Dendritic cell treated with granulocyte-macrophage colony-stimulating factor and Interleukin-4, amounts not matched to agents 40 ng/mL and 50 ng/mL, for 4 days (primary cell): ENCODE measurements at regions not wholly inside any gene's neighbourhood (a gene's known extent, or its start where the extent isn't known, plus 50 kb on each side); places are given as distances from the start of the nearest gene placed in this dataset.

Experiments used
- H3K27ac Mint-ChIP-seq: one replicate; pipeline ENCODE4 v1.8.0; 2022; ENCODE audit warnings: mild to moderate bottlenecking, mixed read lengths
- H3K27me3 Mint-ChIP-seq: one replicate; pipeline ENCODE4 v1.8.0; 2022; ENCODE audit warnings: mild to moderate bottlenecking, mixed read lengths
- H3K36me3 Mint-ChIP-seq: one replicate; pipeline ENCODE4 v1.8.0; 2022; ENCODE audit warnings: low read depth, mixed read lengths
- H3K4me1 Mint-ChIP-seq: one replicate; pipeline ENCODE4 v1.8.0; 2022; ENCODE audit warnings: low read depth, mixed read lengths
- H3K4me3 Mint-ChIP-seq: one replicate; pipeline ENCODE4 v1.8.0; 2022; ENCODE audit warnings: mild to moderate bottlenecking, moderate library complexity, mixed read lengths
- H3K9me3 Mint-ChIP-seq: one replicate; pipeline ENCODE4 v1.8.0; 2022; ENCODE audit warnings: mixed read lengths
- intact Hi-C: fragments of 100-400 bp; cut with micrococcal nuclease; formaldehyde crosslinking; loops from one replicate; pipeline ENCODE4 v1.15.0; 2022

- intact Hi-C loops: no loop called here
- Mint-ChIP-seq H3K36me3 (no peaks in the 10 kb centered on the region), H3K27ac (no peak overlapping the region), H3K27me3 (peaks cover 16% of the 10 kb centered on the region), H3K4me1 (peaks cover 12% of the 10 kb centered on the region), H3K4me3 (no peak overlapping the region), H3K9me3 (no peaks in the 10 kb centered on the region)
These were observed 213.9 kb upstream of the UBASH3B start for GRCh38 chr11:122441666-122442035.

- Mint-ChIP-seq H3K27ac (no peak overlapping the region), H3K27me3 (peaks cover 16% of the 10 kb centered on the region), H3K4me3 (peak overlapping the region; percentile 54), H3K36me3 (no peaks in the 10 kb centered on the region), H3K4me1 (peaks cover 12% of the 10 kb centered on the region), H3K9me3 (no peaks in the 10 kb centered on the region)
- intact Hi-C loops: no loop called here
These were observed 214.5 kb upstream of the UBASH3B start for GRCh38 chr11:122440811-122441665.

DNA sequence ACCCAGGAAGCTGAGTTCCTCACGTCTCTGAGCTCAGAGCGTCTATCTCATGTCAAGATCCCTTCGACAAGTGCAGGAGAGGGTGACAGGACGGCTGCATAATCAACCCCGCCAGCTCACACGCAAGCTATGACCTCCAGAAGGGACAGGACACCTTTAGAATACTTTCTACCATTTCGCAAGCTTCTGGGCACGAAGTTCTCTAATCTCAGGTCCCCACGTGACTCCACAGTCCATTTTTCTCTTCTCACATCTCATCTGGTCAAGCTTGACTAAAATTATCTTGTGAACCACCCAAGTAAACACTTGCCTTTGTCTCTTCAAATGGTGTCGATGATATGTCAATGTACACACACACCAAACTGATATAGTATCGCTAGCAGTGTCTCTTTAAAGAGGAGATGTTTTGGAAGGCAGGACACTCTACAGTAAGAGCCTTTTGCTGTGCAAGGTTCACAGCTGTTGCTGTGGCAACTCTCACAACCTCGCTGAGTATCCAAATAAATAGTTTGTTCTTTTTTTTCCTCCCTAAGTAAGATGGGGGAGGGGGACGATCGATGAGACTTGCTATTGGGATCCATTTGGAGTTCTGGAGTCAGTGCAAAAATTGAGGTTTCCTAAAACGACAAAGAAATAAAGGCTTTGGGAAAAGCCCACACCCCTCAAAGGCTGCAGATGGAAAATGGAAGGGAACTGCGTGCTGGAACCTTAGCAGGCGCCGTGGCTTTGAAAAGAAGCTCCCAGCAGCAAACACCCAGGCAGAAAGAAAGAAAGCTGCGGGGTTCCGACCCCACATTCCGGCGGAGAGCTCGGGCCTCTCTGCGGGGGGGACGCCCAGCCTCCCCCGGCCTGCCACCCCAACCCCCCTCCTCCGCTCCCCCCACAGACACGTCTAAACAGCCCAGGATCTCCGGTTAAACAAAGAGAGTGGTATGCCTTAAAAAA is 215.4 kb upstream of the UBASH3B start:
- Mint-ChIP-seq H3K27me3 (peaks cover 16% of the 10 kb centered on the region), H3K9me3 (no peaks in the 10 kb centered on the region), H3K27ac (no peak overlapping the region), H3K4me1 (peaks cover 12% of the 10 kb centered on the region), H3K36me3 (no peaks in the 10 kb centered on the region), H3K4me3 (peak overlapping the region; percentile 54)
- intact Hi-C loops: no loop called here

DNA sequence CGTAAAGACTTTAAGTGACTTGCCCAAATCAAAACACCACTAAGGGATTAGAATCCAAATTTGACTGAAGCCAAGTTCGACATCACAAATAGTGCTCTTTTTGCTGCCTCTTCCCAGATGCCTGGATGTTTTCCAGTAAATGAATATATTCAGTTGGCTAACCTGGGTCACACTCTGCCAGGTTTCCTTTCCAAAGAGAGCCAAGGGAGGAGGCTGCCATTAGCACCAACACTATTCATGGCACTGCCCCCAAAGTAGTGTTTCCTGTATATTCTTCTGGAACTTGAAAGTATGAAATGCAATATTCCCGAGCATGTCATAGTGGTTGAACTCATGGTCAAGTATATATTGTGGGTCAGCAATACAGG is 219.3 kb upstream of the UBASH3B start:
- Mint-ChIP-seq H3K9me3 (no peaks in the 10 kb centered on the region), H3K27ac (no peak overlapping the region), H3K4me3 (no peak overlapping the region), H3K36me3 (no peaks in the 10 kb centered on the region), H3K4me1 (peaks cover 12% of the 10 kb centered on the region), H3K27me3 (peaks cover 16% of the 10 kb centered on the region)
- intact Hi-C loops: no loop called here

DNA sequence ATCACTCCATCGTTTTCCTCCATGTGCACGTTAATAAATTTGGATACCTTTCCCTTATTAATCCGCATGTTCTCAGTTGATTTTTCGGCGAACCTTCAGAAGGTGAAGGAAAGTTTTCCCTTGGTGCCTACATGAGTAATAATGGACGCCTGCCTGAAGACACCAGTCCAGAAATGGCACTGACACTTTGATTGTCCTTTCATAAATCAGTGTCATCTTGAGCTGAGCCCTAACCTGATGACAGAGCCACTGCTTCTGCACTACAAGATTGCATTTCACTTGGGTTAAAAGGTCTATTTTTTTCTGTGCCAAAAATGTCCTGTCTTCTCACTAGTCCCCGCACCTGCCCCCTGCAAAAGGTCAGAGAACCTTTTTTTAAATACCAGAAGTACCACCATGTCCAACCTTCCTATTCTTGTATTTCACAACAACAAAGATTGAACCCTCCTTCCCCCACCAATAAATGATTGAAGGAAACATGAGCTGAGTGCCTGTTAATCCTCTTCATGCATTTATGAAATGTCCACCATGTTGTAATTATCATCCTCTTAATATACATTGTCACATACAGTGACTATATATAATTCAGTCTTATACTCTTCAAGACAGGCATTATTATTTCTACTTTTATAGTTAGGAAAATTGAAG is 219.9 kb upstream of the UBASH3B start:
- intact Hi-C loops: no loop called here
- Mint-ChIP-seq H3K4me1 (peaks cover 10% of the 10 kb centered on the region), H3K27me3 (peaks cover 14% of the 10 kb centered on the region), H3K27ac (no peak overlapping the region), H3K36me3 (no peaks in the 10 kb centered on the region), H3K9me3 (no peaks in the 10 kb centered on the region), H3K4me3 (no peak overlapping the region)

DNA sequence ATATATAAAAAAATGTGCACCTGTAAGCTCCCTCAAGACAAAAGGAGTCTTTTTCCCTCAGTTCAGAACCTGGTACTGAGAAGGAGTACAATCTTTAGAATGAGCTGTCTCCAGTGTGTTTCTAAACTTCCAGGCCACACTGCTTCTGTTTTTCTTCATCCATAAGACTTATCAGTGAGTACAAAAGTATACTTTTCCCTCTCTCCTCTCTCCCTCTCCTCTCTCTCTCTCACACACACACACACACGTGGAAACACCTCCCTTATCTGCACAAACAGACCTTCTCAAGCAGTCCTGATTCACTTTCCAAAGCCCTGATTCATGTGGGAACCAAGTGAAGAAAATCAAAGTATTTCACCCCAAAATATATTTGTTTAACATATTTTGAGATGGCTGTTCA is 220.7 kb upstream of the UBASH3B start:
- H3K27me3 Mint-ChIP-seq: peaks cover 5% of the 10 kb centered on the region

DNA sequence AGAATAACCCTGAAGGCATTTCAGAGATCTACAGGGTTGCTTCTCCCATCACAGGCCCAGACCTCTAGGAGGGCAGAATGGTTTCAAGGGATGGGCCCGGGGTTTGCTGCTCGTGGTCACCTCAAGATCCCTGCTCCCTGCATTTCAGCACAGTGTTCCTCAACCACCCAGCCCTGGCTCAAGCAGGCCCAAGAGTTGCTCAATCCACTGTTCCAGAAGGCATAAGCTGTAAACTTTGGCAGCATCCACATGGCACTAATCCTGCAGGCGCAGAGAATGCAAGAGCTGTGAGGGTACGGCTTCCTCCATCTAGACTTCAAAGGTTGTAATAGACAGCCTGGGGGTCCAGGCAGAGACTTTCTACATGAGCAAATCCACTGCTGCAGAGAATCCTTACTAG is 225.0 kb upstream of the UBASH3B start:
- Mint-ChIP-seq H3K27ac (no peak overlapping the region), H3K4me1 (no peaks in the 10 kb centered on the region), H3K36me3 (no peaks in the 10 kb centered on the region), H3K27me3 (no peaks in the 10 kb centered on the region), H3K9me3 (no peaks in the 10 kb centered on the region), H3K4me3 (no peak overlapping the region)
- intact Hi-C loops: no loop called here

More for the DNA sequence above, 220.7 kb upstream of the UBASH3B start:
- peaks cover 1% of the 10 kb centered on the region for H3K4me1 Mint-ChIP-seq
- intact Hi-C loops: no loop called here
- H3K4me3 Mint-ChIP-seq: no peak overlapping the region
- no peak overlapping the region for H3K27ac Mint-ChIP-seq
- no peaks in the 10 kb centered on the region for H3K36me3 Mint-ChIP-seq
- no peaks in the 10 kb centered on the region for H3K9me3 Mint-ChIP-seq

DNA sequence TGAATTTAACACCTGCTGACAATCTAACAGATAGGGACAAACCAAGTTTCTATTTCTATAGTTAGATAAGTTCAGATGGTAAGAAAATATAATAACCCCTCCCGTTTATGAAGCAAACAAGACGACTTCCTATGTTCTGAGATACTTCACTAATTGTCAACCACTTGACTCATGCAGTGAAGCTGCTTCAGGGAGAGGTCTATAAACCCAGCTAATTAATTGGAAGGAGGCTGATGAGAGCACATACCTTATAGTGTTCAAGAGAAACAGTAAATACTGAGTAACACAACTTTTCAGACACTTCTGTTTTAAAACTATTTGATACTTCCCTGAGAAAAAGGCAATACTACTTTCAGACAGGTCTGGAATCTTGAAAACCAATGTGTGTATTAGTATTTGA is 229.4 kb upstream of the UBASH3B start:
- Mint-ChIP-seq H3K4me1 (no peaks in the 10 kb centered on the region), H3K4me3 (no peak overlapping the region), H3K36me3 (no peaks in the 10 kb centered on the region), H3K9me3 (no peaks in the 10 kb centered on the region), H3K27ac (no peak overlapping the region), H3K27me3 (no peaks in the 10 kb centered on the region)
- intact Hi-C loops: no loop called here

GRCh38 chr11:122424636-122425035 is 230.9 kb upstream of the UBASH3B start:
- H3K9me3 Mint-ChIP-seq: no peaks in the 10 kb centered on the region
- no peaks in the 10 kb centered on the region for H3K27me3 Mint-ChIP-seq
- no peak overlapping the region for H3K27ac Mint-ChIP-seq

GRCh38 chr11:122423886-122424285 is 231.6 kb upstream of the UBASH3B start:
- Mint-ChIP-seq H3K27ac (no peak overlapping the region), H3K4me1 (no peaks in the 10 kb centered on the region)

More at GRCh38 chr11:122424636-122425035, 230.9 kb upstream of the UBASH3B start:
- Mint-ChIP-seq H3K4me3 (no peak overlapping the region), H3K4me1 (no peaks in the 10 kb centered on the region), H3K36me3 (no peaks in the 10 kb centered on the region)
- intact Hi-C loops: no loop called here

GRCh38 chr11:122423273-122423672 is 232.2 kb upstream of the UBASH3B start:
- Mint-ChIP-seq H3K4me1 (no peaks in the 10 kb centered on the region), H3K4me3 (no peak overlapping the region), H3K27me3 (no peaks in the 10 kb centered on the region), H3K36me3 (no peaks in the 10 kb centered on the region), H3K9me3 (no peaks in the 10 kb centered on the region), H3K27ac (no peak overlapping the region)
- intact Hi-C loops: no loop called here

More at GRCh38 chr11:122423886-122424285, 231.6 kb upstream of the UBASH3B start:
- intact Hi-C loops: no loop called here
- Mint-ChIP-seq H3K36me3 (no peaks in the 10 kb centered on the region), H3K27me3 (no peaks in the 10 kb centered on the region), H3K9me3 (no peaks in the 10 kb centered on the region), H3K4me3 (no peak overlapping the region)

GRCh38 chr11:122422682-122423081 is 232.8 kb upstream of the UBASH3B start:
- Mint-ChIP-seq H3K27ac (no peak overlapping the region), H3K9me3 (no peaks in the 10 kb centered on the region), H3K27me3 (no peaks in the 10 kb centered on the region), H3K4me3 (no peak overlapping the region), H3K36me3 (no peaks in the 10 kb centered on the region), H3K4me1 (no peaks in the 10 kb centered on the region)
- intact Hi-C loops: no loop called here

DNA sequence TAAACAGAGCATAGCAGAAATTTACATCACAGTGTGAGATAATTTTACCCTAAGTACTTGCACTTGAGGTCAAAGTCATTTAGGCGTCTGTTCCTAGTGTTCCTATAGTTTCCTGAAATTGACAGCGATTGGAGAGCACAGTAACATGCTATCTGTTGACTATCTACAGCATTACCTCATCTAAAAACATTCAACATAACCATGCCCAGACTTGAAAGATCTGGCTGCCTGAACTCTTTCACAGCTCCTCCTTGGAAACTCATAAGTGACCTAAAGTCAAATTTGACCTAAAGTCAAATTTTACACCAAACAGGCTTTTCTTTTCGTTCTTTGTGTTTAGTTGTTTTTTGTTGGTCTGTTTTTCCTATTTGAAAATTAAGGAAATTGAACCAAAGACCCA is 233.8 kb upstream of the UBASH3B start:
- intact Hi-C loops: no loop called here
- no peak overlapping the region for H3K27ac Mint-ChIP-seq
- no peaks in the 10 kb centered on the region for H3K27me3 Mint-ChIP-seq
- no peaks in the 10 kb centered on the region for H3K36me3 Mint-ChIP-seq
- no peak overlapping the region for H3K4me3 Mint-ChIP-seq
- H3K9me3 Mint-ChIP-seq: no peaks in the 10 kb centered on the region
- no peaks in the 10 kb centered on the region for H3K4me1 Mint-ChIP-seq

DNA sequence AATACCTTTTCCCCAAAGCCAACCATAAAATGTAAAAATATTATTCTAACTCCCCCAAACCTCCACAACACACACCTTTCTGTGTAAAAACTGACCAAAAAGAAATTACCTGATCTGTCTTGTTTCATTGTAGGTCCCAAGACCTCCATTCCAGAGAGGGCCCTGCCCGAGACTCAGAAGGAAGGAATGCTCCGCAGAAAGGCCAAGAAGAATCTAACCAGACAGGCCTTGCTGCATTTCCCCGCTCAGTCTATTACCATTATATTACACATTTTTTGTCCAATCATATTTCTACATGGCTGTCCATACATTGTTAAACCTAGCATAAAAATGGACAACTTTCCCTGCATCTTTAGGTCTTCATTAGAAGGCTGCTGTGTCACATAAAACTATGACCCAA is 237.5 kb upstream of the UBASH3B start:
- no peaks in the 10 kb centered on the region for H3K4me1 Mint-ChIP-seq
- peaks cover 15% of the 10 kb centered on the region for H3K9me3 Mint-ChIP-seq
- H3K27me3 Mint-ChIP-seq: no peaks in the 10 kb centered on the region
- H3K27ac Mint-ChIP-seq: no peak overlapping the region
- H3K36me3 Mint-ChIP-seq: no peaks in the 10 kb centered on the region
- intact Hi-C loops: no loop called here
- no peak overlapping the region for H3K4me3 Mint-ChIP-seq
